ENCODE measurements at regions not wholly inside any gene's neighbourhood (a gene's known extent, or its start where the extent isn't known, plus 50 kb on each side); places are given as distances from the start of the nearest gene placed in this dataset.

DNA sequence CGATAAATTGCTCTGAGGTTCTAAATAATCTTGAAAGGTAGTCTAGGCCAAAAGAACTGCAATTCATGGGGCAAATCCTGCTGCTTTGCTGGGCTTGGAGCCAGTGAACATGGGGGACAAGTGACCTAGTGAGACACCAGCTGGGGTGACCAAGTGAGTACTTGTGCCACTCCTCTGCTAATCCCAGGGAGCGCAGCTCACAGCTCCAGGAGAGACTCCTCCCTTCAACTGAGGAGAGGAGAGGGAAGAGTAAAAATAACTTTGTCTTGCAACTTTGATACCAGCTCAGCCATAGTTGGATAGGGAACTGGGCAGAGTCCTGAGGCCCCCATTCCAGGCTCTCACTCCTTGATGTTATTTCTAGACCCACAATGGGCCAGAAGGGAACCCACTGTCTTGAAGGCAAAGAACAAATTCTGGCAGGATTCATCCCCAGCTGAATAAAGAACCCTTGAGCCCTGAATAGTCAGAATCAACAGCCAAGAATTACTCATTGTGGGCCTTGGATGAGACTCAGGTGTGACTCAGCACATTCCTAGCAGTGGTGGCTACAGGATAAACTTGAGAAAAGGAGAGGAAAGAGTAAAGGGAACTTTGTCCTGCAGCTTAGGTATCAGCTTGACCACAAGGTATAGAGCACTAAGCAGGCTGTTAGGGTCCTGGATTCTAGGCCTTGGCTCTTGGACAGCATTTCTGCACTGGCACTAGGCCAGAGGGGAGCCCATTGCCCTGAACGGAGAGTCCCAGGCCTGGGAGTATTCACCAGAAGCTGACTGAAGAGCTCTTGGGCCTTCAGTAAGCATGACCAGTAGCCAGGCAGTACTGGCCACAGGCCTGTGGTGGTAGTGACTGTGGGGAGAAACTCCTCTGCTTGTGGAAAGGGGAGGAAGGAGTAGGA is 288.3 kb upstream of the CDH18 start:
- dilution Hi-C loops (cut with MboI; ENCODE audit: extremely low pct_ligation_motif_present, low sequenced_read_pairs): no loop called here
- H3K27ac ChIP-seq (ENCODE audit: control insufficient read depth, insufficient read depth, low read length): peak overlapping the region; percentile 36
- H2AFZ ChIP-seq (ENCODE audit: control insufficient read depth, low read length): peak overlapping the region; percentile 73

GRCh38 chr5:20266066-20266465 is 278.1 kb upstream of the CDH18 start:
- Histone ChIP-seq H3K79me2 (ENCODE audit: control insufficient read depth, insufficient read depth, low read length) (no peaks in the 10 kb centered on the region), H3K36me3 (ENCODE audit: control insufficient read depth in 2 of 2, extremely low read depth in 1 of 2, insufficient read depth in 2 of 2, low read length in 2 of 2) (no peaks in the 10 kb centered on the region), H3K4me3 (ENCODE audit: control insufficient read depth in 2 of 3, extremely low read depth in 1 of 3, insufficient read depth in 2 of 3, low read depth in 1 of 3, low read length in 3 of 3) (no peak overlapping the region), H3K27me3 (ENCODE audit: control insufficient read depth, extremely low read depth, insufficient read depth, low read length) (no peaks in the 10 kb centered on the region), H4K20me1 (ENCODE audit: control insufficient read depth, extremely low read depth, insufficient read depth, low read length) (no peaks in the 10 kb centered on the region), H3K9me1 (ENCODE audit: control insufficient read depth, extremely low read depth, insufficient read depth, low read length) (no peaks in the 10 kb centered on the region), H3K9me3 (ENCODE audit: control insufficient read depth, low read depth, low read length) (no peaks in the 10 kb centered on the region), H3K4me2 (ENCODE audit: control insufficient read depth, extremely low read depth, insufficient read depth, low read depth, low read length) (no peak overlapping the region), H2AFZ (ENCODE audit: control insufficient read depth, low read length) (peak overlapping the region; percentile 39), H3K4me1 (ENCODE audit: control insufficient read depth, extremely low read depth, insufficient read depth, low read length) (no peaks in the 10 kb centered on the region), H3K9ac (ENCODE audit: control insufficient read depth, extremely low read depth, insufficient read depth, low read length) (no peak overlapping the region), H3K27ac (ENCODE audit: control insufficient read depth, insufficient read depth, low read length) (no peak overlapping the region)
- peak; percentile 13 for FAIRE-seq
- dilution Hi-C loops (cut with MboI; ENCODE audit: extremely low pct_ligation_motif_present, low sequenced_read_pairs): no loop called here
- TF ChIP-seq, protein P1, sequence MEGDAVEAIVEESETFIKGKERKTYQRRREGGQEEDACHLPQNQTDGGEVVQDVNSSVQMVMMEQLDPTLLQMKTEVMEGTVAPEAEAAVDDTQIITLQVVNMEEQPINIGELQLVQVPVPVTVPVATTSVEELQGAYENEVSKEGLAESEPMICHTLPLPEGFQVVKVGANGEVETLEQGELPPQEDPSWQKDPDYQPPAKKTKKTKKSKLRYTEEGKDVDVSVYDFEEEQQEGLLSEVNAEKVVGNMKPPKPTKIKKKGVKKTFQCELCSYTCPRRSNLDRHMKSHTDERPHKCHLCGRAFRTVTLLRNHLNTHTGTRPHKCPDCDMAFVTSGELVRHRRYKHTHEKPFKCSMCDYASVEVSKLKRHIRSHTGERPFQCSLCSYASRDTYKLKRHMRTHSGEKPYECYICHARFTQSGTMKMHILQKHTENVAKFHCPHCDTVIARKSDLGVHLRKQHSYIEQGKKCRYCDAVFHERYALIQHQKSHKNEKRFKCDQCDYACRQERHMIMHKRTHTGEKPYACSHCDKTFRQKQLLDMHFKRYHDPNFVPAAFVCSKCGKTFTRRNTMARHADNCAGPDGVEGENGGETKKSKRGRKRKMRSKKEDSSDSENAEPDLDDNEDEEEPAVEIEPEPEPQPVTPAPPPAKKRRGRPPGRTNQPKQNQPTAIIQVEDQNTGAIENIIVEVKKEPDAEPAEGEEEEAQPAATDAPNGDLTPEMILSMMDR (optimal IDR thresholded peaks at IDR 0.05 in 1 of 3, IDR thresholded peaks at IDR 0.05 in 1 of 3, conservative IDR thresholded peaks at IDR 0.05 in 1 of 3; ENCODE audit: extremely low read depth in 1 of 3, insufficient read depth in 2 of 3, low read length in 3 of 3): no peak
- TF ChIP-seq EZH2 (IDR thresholded peaks at IDR 0.05; ENCODE audit: low read length): no peak
- DNase-seq (ENCODE audit: low read depth, low spot score): no peak

More for the DNA sequence above, 288.3 kb upstream of the CDH18 start:
- no peaks in the 10 kb centered on the region for H3K79me2 ChIP-seq (ENCODE audit: control insufficient read depth, insufficient read depth, low read length)
- no peaks in the 10 kb centered on the region for H4K20me1 ChIP-seq (ENCODE audit: control insufficient read depth, extremely low read depth, insufficient read depth, low read length)
- H3K36me3 ChIP-seq (ENCODE audit: control insufficient read depth in 2 of 2, extremely low read depth in 1 of 2, insufficient read depth in 2 of 2, low read length in 2 of 2): no peaks in the 10 kb centered on the region
- FAIRE-seq (peak; percentile 93), DNase-seq (ENCODE audit: low read depth, low spot score) (peak; percentile 9)
- H3K4me1 ChIP-seq (ENCODE audit: control insufficient read depth, extremely low read depth, insufficient read depth, low read length): peaks cover 9% of the 10 kb centered on the region
- H3K9me1 ChIP-seq (ENCODE audit: control insufficient read depth, extremely low read depth, insufficient read depth, low read length): no peaks in the 10 kb centered on the region
- peak overlapping the region; percentile 32 for H3K4me2 ChIP-seq (ENCODE audit: control insufficient read depth, extremely low read depth, insufficient read depth, low read depth, low read length)
- TF ChIP-seq EZH2 (IDR thresholded peaks at IDR 0.05; ENCODE audit: low read length): no peak
- TF ChIP-seq, protein P1 (optimal IDR thresholded peaks at IDR 0.05 in 1 of 3, IDR thresholded peaks at IDR 0.05 in 1 of 3, conservative IDR thresholded peaks at IDR 0.05 in 1 of 3; ENCODE audit: extremely low read depth in 1 of 3, insufficient read depth in 2 of 3, low read length in 3 of 3): no peak
- peaks cover 7% of the 10 kb centered on the region for H3K9me3 ChIP-seq (ENCODE audit: control insufficient read depth, low read depth, low read length)
- H3K9ac ChIP-seq (ENCODE audit: control insufficient read depth, extremely low read depth, insufficient read depth, low read length): no peak overlapping the region
- H3K4me3 ChIP-seq (ENCODE audit: control insufficient read depth in 2 of 3, extremely low read depth in 1 of 3, insufficient read depth in 2 of 3, low read depth in 1 of 3, low read length in 3 of 3): no peak overlapping the region
- no peaks in the 10 kb centered on the region for H3K27me3 ChIP-seq (ENCODE audit: control insufficient read depth, extremely low read depth, insufficient read depth, low read length)
